ENCODE measurements at regions not wholly inside any gene's neighbourhood (a gene's known extent, or its start where the extent isn't known, plus 50 kb on each side); places are given as distances from the start of the nearest gene placed in this dataset.

DNA sequence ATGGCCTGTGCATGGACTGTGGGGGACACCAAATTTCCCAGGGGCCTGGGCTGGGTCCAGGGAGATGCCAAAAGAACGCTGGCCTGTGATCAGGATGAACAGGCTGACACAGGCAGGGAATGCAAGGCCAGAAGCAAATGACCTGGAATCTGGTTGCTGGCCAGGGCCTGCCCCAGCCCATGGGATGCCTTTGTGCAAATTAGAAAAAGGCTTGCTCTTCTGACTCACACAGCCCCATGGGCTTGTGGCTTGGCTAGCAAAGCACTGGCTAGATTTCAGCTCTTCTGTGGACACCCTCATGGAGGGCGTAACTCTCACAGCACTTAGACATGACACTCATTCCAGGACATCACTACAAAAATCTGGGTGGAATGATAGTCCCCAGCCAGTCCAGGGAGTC is 356.0 kb downstream of the SHQ1 start:
- ChIA-PET POLR2A (ENCODE audit: unreplicated experiment) (interaction anchor here (0.7 kb wide), 2 partner anchors 203 to 567 kb away, joined by 3 read pairs; no protein-coding TSS in a partner anchor), CTCF (no interaction called here)
- Histone ChIP-seq H3K9me3 (ENCODE audit: insufficient read depth, low read depth) (no peaks in the 10 kb centered on the region), H3K79me2 (ENCODE audit: low read depth) (no peaks in the 10 kb centered on the region), H3K27me3 (ENCODE audit: insufficient read depth, low read depth) (no peaks in the 10 kb centered on the region), H3K36me3 (ENCODE audit: low read depth) (no peaks in the 10 kb centered on the region), H3K4me3 (no peak overlapping the region), H4K20me1 (ENCODE audit: insufficient read depth) (no peaks in the 10 kb centered on the region), H3K4me2 (no peak overlapping the region), H2AFZ (no peak overlapping the region), H3F3A (ENCODE audit: insufficient read depth, low read depth) (no peaks in the 10 kb centered on the region), H3K27ac (no peak overlapping the region), H3K9me2 (ENCODE audit: insufficient read depth) (no peaks in the 10 kb centered on the region), H3K4me1 (replicated peaks; ENCODE audit: insufficient read depth) (peaks cover 10% of the 10 kb centered on the region)
- intact Hi-C loops (cut with micrococcal nuclease; ENCODE audit: unreplicated experiment): no loop called here
- no TSS peak for BruUV-seq (replicated peaks)
- TF ChIP-seq EZH2 (IDR thresholded peaks at IDR 0.05; ENCODE audit: low read depth): no peak
- TF ChIP-seq, protein P1, sequence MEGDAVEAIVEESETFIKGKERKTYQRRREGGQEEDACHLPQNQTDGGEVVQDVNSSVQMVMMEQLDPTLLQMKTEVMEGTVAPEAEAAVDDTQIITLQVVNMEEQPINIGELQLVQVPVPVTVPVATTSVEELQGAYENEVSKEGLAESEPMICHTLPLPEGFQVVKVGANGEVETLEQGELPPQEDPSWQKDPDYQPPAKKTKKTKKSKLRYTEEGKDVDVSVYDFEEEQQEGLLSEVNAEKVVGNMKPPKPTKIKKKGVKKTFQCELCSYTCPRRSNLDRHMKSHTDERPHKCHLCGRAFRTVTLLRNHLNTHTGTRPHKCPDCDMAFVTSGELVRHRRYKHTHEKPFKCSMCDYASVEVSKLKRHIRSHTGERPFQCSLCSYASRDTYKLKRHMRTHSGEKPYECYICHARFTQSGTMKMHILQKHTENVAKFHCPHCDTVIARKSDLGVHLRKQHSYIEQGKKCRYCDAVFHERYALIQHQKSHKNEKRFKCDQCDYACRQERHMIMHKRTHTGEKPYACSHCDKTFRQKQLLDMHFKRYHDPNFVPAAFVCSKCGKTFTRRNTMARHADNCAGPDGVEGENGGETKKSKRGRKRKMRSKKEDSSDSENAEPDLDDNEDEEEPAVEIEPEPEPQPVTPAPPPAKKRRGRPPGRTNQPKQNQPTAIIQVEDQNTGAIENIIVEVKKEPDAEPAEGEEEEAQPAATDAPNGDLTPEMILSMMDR (conservative IDR thresholded peaks at IDR 0.05): no peak
- peak; percentile 67 to 74 for DNase-seq

DNA sequence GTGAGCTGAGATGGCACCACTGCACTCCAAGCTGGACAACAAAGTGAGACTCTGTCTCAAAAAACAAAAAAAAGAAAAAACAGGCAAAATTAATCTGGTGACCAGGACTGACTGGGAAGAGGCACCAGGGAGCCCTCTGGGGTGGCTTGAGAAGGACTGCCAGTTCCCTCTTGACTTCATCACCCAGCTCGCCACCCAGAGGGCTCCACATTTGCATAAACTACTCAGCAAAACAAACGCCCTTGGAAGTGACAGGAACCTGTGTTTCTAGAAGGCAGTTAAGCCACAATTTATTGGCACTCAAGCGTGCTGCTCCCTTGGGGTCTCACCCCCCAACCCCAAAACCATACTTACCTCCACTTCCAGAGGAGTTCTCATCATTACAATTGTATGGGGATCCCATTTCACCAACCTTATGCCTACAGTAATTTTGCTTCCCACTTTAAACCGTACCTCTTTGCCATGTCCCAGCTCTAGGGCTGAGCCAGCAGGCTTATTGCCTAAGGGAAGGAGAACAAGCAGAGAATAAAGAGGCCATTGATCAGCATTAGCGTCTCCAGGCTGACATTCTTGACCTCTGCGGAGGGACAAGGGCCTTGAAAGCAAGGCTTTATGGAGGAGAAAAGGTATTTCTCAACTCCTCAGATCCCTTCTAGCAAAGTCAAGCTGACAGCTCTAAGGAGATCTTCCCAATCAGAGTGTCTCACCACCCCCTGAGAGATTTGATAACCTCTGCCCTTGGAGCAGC is 357.4 kb downstream of the SHQ1 start:
- no peak overlapping the region for H3K4me2 ChIP-seq
- H2AFZ ChIP-seq: no peak overlapping the region
- H3K27ac ChIP-seq: no peak overlapping the region
- H3K4me1 ChIP-seq (replicated peaks; ENCODE audit: insufficient read depth): peaks cover 18% of the 10 kb centered on the region
- no peaks in the 10 kb centered on the region for H3K27me3 ChIP-seq (ENCODE audit: insufficient read depth, low read depth)
- no peaks in the 10 kb centered on the region for H3K79me2 ChIP-seq (ENCODE audit: low read depth)
- BruUV-seq (replicated peaks): no TSS peak
- intact Hi-C loops (cut with micrococcal nuclease; ENCODE audit: unreplicated experiment): no loop called here
- no peaks in the 10 kb centered on the region for H3F3A ChIP-seq (ENCODE audit: insufficient read depth, low read depth)
- no peak overlapping the region for H3K4me3 ChIP-seq
- no peaks in the 10 kb centered on the region for H3K9me2 ChIP-seq (ENCODE audit: insufficient read depth)
- no peaks in the 10 kb centered on the region for H4K20me1 ChIP-seq (ENCODE audit: insufficient read depth)
- H3K9me3 ChIP-seq (ENCODE audit: insufficient read depth, low read depth): no peaks in the 10 kb centered on the region
- DNase-seq: no peak
- ChIA-PET POLR2A (ENCODE audit: unreplicated experiment) (no interaction called here), CTCF (no interaction called here)
- no peak for TF ChIP-seq EZH2 (IDR thresholded peaks at IDR 0.05; ENCODE audit: low read depth)
- TF ChIP-seq, protein P1 (conservative IDR thresholded peaks at IDR 0.05): no peak
- no peaks in the 10 kb centered on the region for H3K36me3 ChIP-seq (ENCODE audit: low read depth)

DNA sequence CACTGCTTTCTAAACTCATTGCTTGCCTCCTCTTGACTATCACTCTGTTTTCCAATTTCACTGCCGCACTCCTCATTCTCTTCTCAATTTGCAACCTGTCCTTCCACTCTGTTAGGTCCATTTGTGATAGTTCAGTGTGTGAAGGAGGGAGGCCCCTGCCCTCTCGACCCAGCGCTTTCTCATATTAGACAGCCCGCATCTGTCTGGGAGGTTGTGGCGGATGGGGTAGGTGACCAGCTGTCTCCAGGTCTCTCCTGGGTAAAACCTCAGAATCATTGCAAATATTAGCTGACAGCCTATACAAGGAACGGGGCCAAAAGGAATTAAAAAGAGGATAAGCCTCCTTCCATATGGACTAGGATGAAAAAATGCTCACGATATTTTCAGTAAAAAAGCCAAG is 358.3 kb downstream of the SHQ1 start:
- Histone ChIP-seq H3K27me3 (ENCODE audit: insufficient read depth, low read depth) (no peaks in the 10 kb centered on the region), H3K4me3 (no peak overlapping the region), H3K9me3 (ENCODE audit: insufficient read depth, low read depth) (no peaks in the 10 kb centered on the region), H2AFZ (no peak overlapping the region), H3F3A (ENCODE audit: insufficient read depth, low read depth) (no peaks in the 10 kb centered on the region), H3K36me3 (ENCODE audit: low read depth) (no peaks in the 10 kb centered on the region), H3K4me1 (replicated peaks; ENCODE audit: insufficient read depth) (peaks cover 18% of the 10 kb centered on the region), H3K9me2 (ENCODE audit: insufficient read depth) (no peaks in the 10 kb centered on the region), H3K79me2 (ENCODE audit: low read depth) (no peaks in the 10 kb centered on the region), H4K20me1 (ENCODE audit: insufficient read depth) (no peaks in the 10 kb centered on the region), H3K27ac (no peak overlapping the region), H3K4me2 (no peak overlapping the region)
- TF ChIP-seq, protein P1 (conservative IDR thresholded peaks at IDR 0.05): no peak
- TF ChIP-seq EZH2 (IDR thresholded peaks at IDR 0.05; ENCODE audit: low read depth): no peak
- BruUV-seq (replicated peaks): no TSS peak
- POLR2A ChIA-PET (ENCODE audit: unreplicated experiment): no interaction called here
- CTCF ChIA-PET: no interaction called here
- intact Hi-C loops (cut with micrococcal nuclease; ENCODE audit: unreplicated experiment): loop anchor here (10.0 kb wide), 1 partner anchor 105 kb away; no protein-coding TSS in a partner anchor
- DNase-seq: no peak
